ENCODE measurements at regions not wholly inside any gene's neighbourhood (a gene's known extent, or its start where the extent isn't known, plus 50 kb on each side); places are given as distances from the start of the nearest gene placed in this dataset.
"Not testable (repeated sequence)": the region's sequence is repeated elsewhere in the genome, so short reads cannot be mapped to it uniquely, and the experiment has no call there.

GRCh38 chr12:74676955-74677354 is 139.3 kb downstream of the ATXN7L3B start:
- TF ChIP-seq ZNF143 (CRISPR knock-in tag; IDR thresholded peaks at IDR 0.05); TOE1 (CRISPR knock-in tag; IDR thresholded peaks at IDR 0.05); NR2C2 (CRISPR knock-in tag; IDR thresholded peaks at IDR 0.05; ENCODE audit: borderline replicate concordance); CEBPB (IDR thresholded peaks at IDR 0.05; ENCODE audit: borderline replicate concordance, low read depth, low read length); CTCF (CRISPR knock-in tag; IDR thresholded peaks at IDR 0.05); SP1 (IDR thresholded peaks at IDR 0.05); SP1 (CRISPR knock-in tag; IDR thresholded peaks at IDR 0.05); POLR2A (IDR thresholded peaks at IDR 0.05; ENCODE audit: insufficient read depth in 1 of 2, low read depth in 2 of 2, low read length in 2 of 2); MAFK (conservative IDR thresholded peaks at IDR 0.05 in 1 of 2, IDR thresholded peaks at IDR 0.05 in 1 of 2; ENCODE audit: low read length in 2 of 2); POLR2AphosphoS5 (IDR thresholded peaks at IDR 0.05; ENCODE audit: low read depth, low read length); ZBTB26 (CRISPR knock-in tag; IDR thresholded peaks at IDR 0.05; ENCODE audit: borderline replicate concordance); RFX5 (IDR thresholded peaks at IDR 0.05; ENCODE audit: low read depth, low read length); ZNF629 (CRISPR knock-in tag; conservative IDR thresholded peaks at IDR 0.05); ZNF709 (CRISPR knock-in tag; IDR thresholded peaks at IDR 0.05): not testable (repeated sequence)
- TF ChIP-seq, protein P1, sequence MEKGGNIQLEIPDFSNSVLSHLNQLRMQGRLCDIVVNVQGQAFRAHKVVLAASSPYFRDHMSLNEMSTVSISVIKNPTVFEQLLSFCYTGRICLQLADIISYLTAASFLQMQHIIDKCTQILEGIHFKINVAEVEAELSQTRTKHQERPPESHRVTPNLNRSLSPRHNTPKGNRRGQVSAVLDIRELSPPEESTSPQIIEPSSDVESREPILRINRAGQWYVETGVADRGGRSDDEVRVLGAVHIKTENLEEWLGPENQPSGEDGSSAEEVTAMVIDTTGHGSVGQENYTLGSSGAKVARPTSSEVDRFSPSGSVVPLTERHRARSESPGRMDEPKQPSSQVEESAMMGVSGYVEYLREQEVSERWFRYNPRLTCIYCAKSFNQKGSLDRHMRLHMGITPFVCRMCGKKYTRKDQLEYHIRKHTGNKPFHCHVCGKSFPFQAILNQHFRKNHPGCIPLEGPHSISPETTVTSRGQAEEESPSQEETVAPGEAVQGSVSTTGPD (CRISPR knock-in tag; IDR thresholded peaks at IDR 0.05): not testable (repeated sequence)

Data from HepG2 (cell line).